IMR-90 (cell line): ENCODE measurements at regions not wholly inside any gene's neighbourhood (a gene's known extent, or its start where the extent isn't known, plus 50 kb on each side); places are given as distances from the start of the nearest gene placed in this dataset.

ENCODE experiments used
- ATAC-seq: fragments of 200-7000 bp; cut with Tn5 transposase; 2 replicates; pipeline ENCODE4 v1.9.1; 2020; ENCODE audit warnings: low read depth, mild to moderate bottlenecking, moderate library complexity
- BruUV-seq: library from RNA; stranded (reverse); fragments of 400-500 nt; replicated peaks from 2 replicates; lab custom pipeline; 2021; lab: Mats Ljungman, UMichigan
- CTCF ChIA-PET: fragments of 300-600 bp; formaldehyde crosslinking; extraction: SDS; loops from one replicate; lab custom pipeline; 2021; ENCODE audit warnings: antibody characterized with exemption; lab: Yijun Ruan, JAX
- POLR2A ChIA-PET: fragments of 300-600 bp; sonication (Branson Sonifier 250); formaldehyde crosslinking; loops from one replicate; lab custom pipeline; 2022; ENCODE audit warnings: antibody characterized with exemption; ENCODE audit not compliant: unreplicated experiment; lab: Charles Lee
- DNase-seq: peaks from one replicate; pipeline ENCODE4 v3.0.0; 2013
- H2AFZ ChIP-seq: replicated peaks from 2 replicates; pipeline ENCODE3; 2013; ENCODE audit warnings: low read length, mild to moderate bottlenecking; ENCODE audit not compliant: poor library complexity
- H2AK5ac ChIP-seq: 2 replicates; pipeline ENCODE4 v1.6.1; 2013; ENCODE audit warnings: low read depth, low read length, inconsistent platforms
- H2AK9ac ChIP-seq: replicated peaks from 2 replicates; pipeline ENCODE3; 2013; ENCODE audit warnings: mild to moderate bottlenecking, low read depth, low read length, moderate library complexity; ENCODE audit not compliant: poor library complexity
- H2BK120ac ChIP-seq: 2 replicates; pipeline ENCODE4 v1.6.1; 2013; ENCODE audit warnings: low read depth, low read length, inconsistent platforms
- H2BK15ac ChIP-seq: 3 replicates; pipeline ENCODE4 v1.6.1; 2013; ENCODE audit warnings: low read depth, low read length, inconsistent platforms
- H2BK20ac ChIP-seq: 2 replicates; pipeline ENCODE4 v1.6.1; 2013; ENCODE audit warnings: low read depth, mild to moderate bottlenecking, inconsistent platforms, low read length, moderate library complexity
- H2BK5ac ChIP-seq: 2 replicates; pipeline ENCODE4 v1.6.1; 2013; ENCODE audit warnings: mild to moderate bottlenecking, low read depth, low read length, inconsistent platforms; ENCODE audit not compliant: poor library complexity, severe bottlenecking
- H3K14ac ChIP-seq: replicated peaks from 2 replicates; pipeline ENCODE4 v1.6.1; 2013; ENCODE audit warnings: low read depth, low read length, inconsistent platforms
- H3K18ac ChIP-seq: 2 replicates; pipeline ENCODE4 v1.6.1; 2013; ENCODE audit warnings: low read depth, low read length, control low read depth
- H3K23ac ChIP-seq: 2 replicates; pipeline ENCODE4 v1.6.1; 2013; ENCODE audit warnings: low read depth, low read length, inconsistent platforms
- H3K27ac ChIP-seq: 2 replicates; pipeline ENCODE4 v1.5.1; 2013; ENCODE audit warnings: mild to moderate bottlenecking, control low read depth, low read length; ENCODE audit not compliant: insufficient read depth
- H3K27me3 ChIP-seq: 2 replicates; pipeline ENCODE4 v1.6.1; 2013; ENCODE audit warnings: low read length; ENCODE audit not compliant: control insufficient read depth, insufficient read depth
- H3K36me3 ChIP-seq: 2 replicates; pipeline ENCODE4 v1.6.1; 2013; ENCODE audit warnings: low read length, mixed read lengths; ENCODE audit not compliant: control insufficient read depth, insufficient read depth
- H3K4ac ChIP-seq: 2 replicates; pipeline ENCODE4 v1.6.1; 2013; ENCODE audit warnings: low read depth, low read length, inconsistent platforms
- H3K4me1 ChIP-seq: 2 replicates; pipeline ENCODE4 v1.6.1; 2013; ENCODE audit warnings: low read length, mixed read lengths; ENCODE audit not compliant: control insufficient read depth, insufficient read depth
- H3K4me2 ChIP-seq: 2 replicates; pipeline ENCODE4 v1.6.1; 2013; ENCODE audit warnings: low read depth, mild to moderate bottlenecking, control low read depth, low read length, moderate library complexity
- H3K4me3 ChIP-seq: 2 replicates; pipeline ENCODE4 v1.5.1; 2013; ENCODE audit warnings: low read depth, mild to moderate bottlenecking, control low read depth, low read length, moderate library complexity; ENCODE audit not compliant: insufficient read depth
- H3K56ac ChIP-seq: 2 replicates; pipeline ENCODE4 v1.6.1; 2013; ENCODE audit warnings: low read length, inconsistent platforms; ENCODE audit not compliant: insufficient read depth; ENCODE audit errors: extremely low read depth
- H3K79me1 ChIP-seq, 2 experiments: 2 replicates each; pipeline ENCODE4 v1.6.1; 2013; ENCODE audit warnings: low read length in 2 of 2, inconsistent platforms in 1 of 2, low read depth in 1 of 2
- H3K9ac ChIP-seq: 2 replicates; pipeline ENCODE4 v1.6.1; 2013; ENCODE audit warnings: low read depth, low read length, control low read depth
- H3K9me1 ChIP-seq: 2 replicates; pipeline ENCODE4 v1.6.1; 2013; ENCODE audit warnings: low read length, inconsistent platforms; ENCODE audit not compliant: insufficient read depth
- H3K9me3 ChIP-seq: 2 replicates; pipeline ENCODE4 v1.6.1; 2013; ENCODE audit warnings: low read length; ENCODE audit not compliant: control insufficient read depth, insufficient read depth
- H4K20me1 ChIP-seq: 2 replicates; pipeline ENCODE4 v1.6.1; 2013; ENCODE audit warnings: low read length, inconsistent platforms; ENCODE audit not compliant: insufficient read depth
- H4K5ac ChIP-seq: 2 replicates; pipeline ENCODE4 v1.6.1; 2013; ENCODE audit warnings: mild to moderate bottlenecking, low read depth, low read length, control low read depth
- H4K8ac ChIP-seq, 2 experiments: 2 replicates each; pipeline ENCODE4 v1.6.1; 2013; ENCODE audit warnings: low read depth in 2 of 2, low read length in 2 of 2, control low read depth in 1 of 2, inconsistent platforms in 1 of 2
- H4K91ac ChIP-seq: 2 replicates; pipeline ENCODE4 v1.6.1; 2013; ENCODE audit warnings: low read depth, low read length, inconsistent platforms; ENCODE audit not compliant: insufficient read depth
- BHLHE40 ChIP-seq: fragments of 150-350 bp; IDR thresholded peaks from 2 replicates; pipeline ENCODE4 v1.6.1; 2016; ENCODE audit warnings: mild to moderate bottlenecking, low read depth, low read length
- CEBPB ChIP-seq: IDR thresholded peaks from 2 replicates; pipeline ENCODE4 v1.6.1; 2012; ENCODE audit warnings: low read depth, low read length, improper control_type of control experiment
- CTCF ChIP-seq: conservative IDR thresholded peaks from 2 replicates; pipeline ENCODE4 v1.5.1; 2012; ENCODE audit warnings: mild to moderate bottlenecking, low read depth, low read length, improper control_type of control experiment
- ELK1 ChIP-seq: fragments of 150-350 bp; IDR thresholded peaks from 2 replicates; pipeline ENCODE4 v1.6.1; 2016; ENCODE audit warnings: low read depth, mild to moderate bottlenecking, low read length, moderate library complexity, borderline replicate concordance
- MAFK ChIP-seq: IDR thresholded peaks from 2 replicates; pipeline ENCODE4 v1.6.1; 2012; ENCODE audit warnings: low read depth, low read length, improper control_type of control experiment
- MAZ ChIP-seq: IDR thresholded peaks from 2 replicates; pipeline ENCODE4 v1.6.1; 2012; ENCODE audit warnings: low read depth, mild to moderate bottlenecking, low read length, improper control_type of control experiment, moderate library complexity, borderline replicate concordance
- NFE2L2 ChIP-seq: fragments of 150-350 bp; IDR thresholded peaks from 2 replicates; pipeline ENCODE4 v1.6.1; 2016; ENCODE audit warnings: low read depth, mild to moderate bottlenecking, low read length
- POLR2A ChIP-seq: IDR thresholded peaks from 2 replicates; pipeline ENCODE4 v1.6.1; 2012; ENCODE audit warnings: mild to moderate bottlenecking, low read depth, low read length
- RAD21 ChIP-seq: IDR thresholded peaks from 2 replicates; pipeline ENCODE4 v1.6.1; 2012; ENCODE audit warnings: low read length, improper control_type of control experiment
- RCOR1 ChIP-seq: IDR thresholded peaks from 2 replicates; pipeline ENCODE4 v1.6.1; 2012; ENCODE audit warnings: mild to moderate bottlenecking, low read length, improper control_type of control experiment; ENCODE audit not compliant: insufficient replicate concordance
- SMC3 ChIP-seq: fragments of 150-350 bp; IDR thresholded peaks from 2 replicates; pipeline ENCODE4 v1.6.1; 2016; ENCODE audit warnings: low read depth, mild to moderate bottlenecking, antibody characterized with exemption, low read length, moderate library complexity
- USF2 ChIP-seq: fragments of 150-350 bp; IDR thresholded peaks from 2 replicates; pipeline ENCODE4 v1.6.1; 2017; ENCODE audit warnings: mild to moderate bottlenecking, antibody characterized with exemption, low read length, low read depth
- WGBS, 2 experiments: methylation state at CpG; one replicate each; pipeline versions ENCODE4 v1.1.5 to v1.1.7; 2013; ENCODE audit warnings: missing lambda C conversion rate in 2 of 2; ENCODE audit not compliant: insufficient read length in 1 of 2; ENCODE audit errors: extremely low coverage in 2 of 2; 5-methylcytosine and 5-hydroxymethylcytosine counted together
- dilution Hi-C: fragments of 300-500 bp; cut with HindIII; formaldehyde crosslinking; loops from one replicate; pipeline ENCODE4 v1.14.3; 2018; ENCODE audit warnings: low sequenced_read_pairs; ENCODE audit not compliant: unreplicated experiment
- in situ Hi-C: fragments of 300-500 bp; cut with MboI; formaldehyde crosslinking; loops from 3 replicates; pipeline ENCODE4 v1.14.3; 2019; ENCODE audit warnings: low sequenced_read_pairs, inconsistent platforms, mixed read lengths
- intact Hi-C: fragments of 100-400 bp; cut with micrococcal nuclease; formaldehyde crosslinking; loops from 2 replicates; pipeline ENCODE4 v1.10.0; 2022

GRCh38 chr17:13734880-13735279 lies 133.2 kb upstream of the HS3ST3A1 start:
- H2BK20ac ChIP-seq = no peak overlapping the region
- H3K14ac ChIP-seq = no peak overlapping the region
- no peak overlapping the region for H2BK15ac ChIP-seq
- no peak overlapping the region for H3K27ac ChIP-seq
- no peak overlapping the region for H2AK9ac ChIP-seq
- ATAC-seq (no peak), DNase-seq (no peak)
- in situ Hi-C loops (no loop called here), dilution Hi-C loops (no loop called here), intact Hi-C loops (no loop called here)
- H3K4me2 ChIP-seq = no peak overlapping the region
- no peaks in the 10 kb centered on the region for H3K36me3 ChIP-seq
- no peak overlapping the region for H3K9ac ChIP-seq
- POLR2A ChIA-PET = interaction anchor here (0.6 kb wide), 1 partner anchor 596 kb away, joined by 4 read pairs; no protein-coding TSS in a partner anchor
- CTCF ChIA-PET = no interaction called here
- no peak overlapping the region for H2AK5ac ChIP-seq
- H3K4me3 ChIP-seq = no peak overlapping the region
- H2BK5ac ChIP-seq = no peak overlapping the region
- no peak overlapping the region for H3K18ac ChIP-seq
- H4K5ac ChIP-seq = no peak overlapping the region
- no peak overlapping the region for H2AFZ ChIP-seq
- H3K79me1 ChIP-seq = no peaks in the 10 kb centered on the region
- no peak overlapping the region for H2BK120ac ChIP-seq
- H3K23ac ChIP-seq = no peak overlapping the region
- H3K4ac ChIP-seq = no peak overlapping the region
- no peaks in the 10 kb centered on the region for H3K27me3 ChIP-seq
- H4K8ac ChIP-seq = no peak overlapping the region
- WGBS, 2 experiments = no CpG with 5 or more reads among the region's 1 CpG
- H3K9me3 ChIP-seq = peaks cover 3% of the 10 kb centered on the region; the same call in 1 of the 2 replicates
- H3K9me1 ChIP-seq = no peaks in the 10 kb centered on the region
- TF ChIP-seq SMC3 (no peak), RAD21 (no peak), BHLHE40 (no peak), CTCF (no peak), MAFK (no peak), MAZ (no peak), RCOR1 (no peak), CEBPB (no peak), ELK1 (no peak), NFE2L2 (no peak), POLR2A (no peak), USF2 (no peak)
- no peak overlapping the region for H3K56ac ChIP-seq
- H3K4me1 ChIP-seq = no peaks in the 10 kb centered on the region; the same call in 1 of the 2 replicates
- no TSS peak for BruUV-seq
- no peak overlapping the region for H4K91ac ChIP-seq
- no peaks in the 10 kb centered on the region for H4K20me1 ChIP-seq
